Kidney epithelial cell (primary cell): ENCODE measurements at regions not wholly inside any gene's neighbourhood (a gene's known extent, or its start where the extent isn't known, plus 50 kb on each side); places are given as distances from the start of the nearest gene placed in this dataset.

Experiments
- DNase-seq: peaks from one replicate; pipeline ENCODE4 v3.0.0-alpha.2; 2010; ENCODE audit warnings: low read depth
- H3K27me3 ChIP-seq: 2 replicates; pipeline ENCODE4 v1.6.0; 2011; ENCODE audit warnings: low read length; ENCODE audit not compliant: control insufficient read depth, insufficient read depth
- H3K36me3 ChIP-seq: 2 replicates; pipeline ENCODE4 v1.5.1; 2011; ENCODE audit warnings: low read length; ENCODE audit not compliant: control insufficient read depth, insufficient read depth
- H3K4me3 ChIP-seq: 2 replicates; pipeline ENCODE4 v1.5.1; 2011; ENCODE audit warnings: low read depth, mild to moderate bottlenecking, control low read depth, low read length
- TF ChIP-seq, protein P1 (sequence below): IDR thresholded peaks from 2 replicates; pipeline ENCODE4 v1.5.1; 2011; ENCODE audit warnings: mild to moderate bottlenecking, moderate library complexity, low read length, control low read depth, inconsistent platforms; ENCODE audit not compliant: insufficient read depth, poor library complexity, severe bottlenecking

DNA sequence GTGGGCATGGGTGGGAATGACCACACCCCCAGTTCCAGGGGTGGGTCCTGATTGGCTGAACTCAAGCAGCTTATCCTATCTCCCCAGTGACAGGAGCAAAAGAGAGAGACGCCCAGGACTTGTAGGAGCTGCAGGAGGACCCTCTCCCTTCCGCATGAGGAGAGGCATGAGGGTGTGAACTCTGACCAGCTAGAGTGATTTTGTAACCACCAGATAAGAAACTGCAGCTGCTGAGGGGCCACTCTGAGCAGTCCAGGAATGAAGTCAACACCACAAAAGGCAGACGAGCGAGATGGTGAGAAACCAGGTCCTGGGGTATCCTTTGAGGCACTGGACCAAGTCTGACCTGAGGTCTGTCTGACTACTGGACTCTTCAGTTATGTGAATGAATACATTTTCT lies 521.9 kb downstream of the BNC2 start:
- no peak for DNase-seq
- H3K4me3 ChIP-seq: no peak overlapping the region
- TF ChIP-seq, protein P1, sequence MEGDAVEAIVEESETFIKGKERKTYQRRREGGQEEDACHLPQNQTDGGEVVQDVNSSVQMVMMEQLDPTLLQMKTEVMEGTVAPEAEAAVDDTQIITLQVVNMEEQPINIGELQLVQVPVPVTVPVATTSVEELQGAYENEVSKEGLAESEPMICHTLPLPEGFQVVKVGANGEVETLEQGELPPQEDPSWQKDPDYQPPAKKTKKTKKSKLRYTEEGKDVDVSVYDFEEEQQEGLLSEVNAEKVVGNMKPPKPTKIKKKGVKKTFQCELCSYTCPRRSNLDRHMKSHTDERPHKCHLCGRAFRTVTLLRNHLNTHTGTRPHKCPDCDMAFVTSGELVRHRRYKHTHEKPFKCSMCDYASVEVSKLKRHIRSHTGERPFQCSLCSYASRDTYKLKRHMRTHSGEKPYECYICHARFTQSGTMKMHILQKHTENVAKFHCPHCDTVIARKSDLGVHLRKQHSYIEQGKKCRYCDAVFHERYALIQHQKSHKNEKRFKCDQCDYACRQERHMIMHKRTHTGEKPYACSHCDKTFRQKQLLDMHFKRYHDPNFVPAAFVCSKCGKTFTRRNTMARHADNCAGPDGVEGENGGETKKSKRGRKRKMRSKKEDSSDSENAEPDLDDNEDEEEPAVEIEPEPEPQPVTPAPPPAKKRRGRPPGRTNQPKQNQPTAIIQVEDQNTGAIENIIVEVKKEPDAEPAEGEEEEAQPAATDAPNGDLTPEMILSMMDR: no peak

DNA sequence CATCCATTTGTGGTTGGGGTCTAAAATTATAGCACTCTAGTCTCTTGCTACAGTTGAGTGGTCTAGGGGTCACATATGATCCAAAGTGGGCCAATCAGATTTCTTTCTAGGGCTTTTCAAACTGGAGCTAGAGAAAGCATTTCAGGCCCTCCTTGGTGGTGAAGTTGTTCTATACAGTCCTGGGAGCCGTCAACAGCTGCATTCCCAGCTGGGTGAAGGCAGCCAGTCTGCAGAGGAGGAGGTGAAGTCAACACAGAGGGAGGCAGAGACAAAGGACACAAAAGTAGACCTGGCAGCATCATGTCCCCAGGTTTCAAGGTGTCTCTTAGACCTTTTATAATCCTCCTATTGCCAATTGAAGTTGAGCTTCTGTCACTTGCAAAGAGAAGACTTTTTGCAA lies 518.2 kb downstream of the BNC2 start:
- Histone ChIP-seq H3K27me3 (no peaks in the 10 kb centered on the region), H3K36me3 (no peaks in the 10 kb centered on the region), H3K4me3 (no peak overlapping the region)
- TF ChIP-seq, protein P1: no peak
- DNase-seq: no peak

More for the DNA sequence above, 521.9 kb downstream of the BNC2 start:
- Histone ChIP-seq H3K27me3 (no peaks in the 10 kb centered on the region), H3K36me3 (no peaks in the 10 kb centered on the region)

DNA sequence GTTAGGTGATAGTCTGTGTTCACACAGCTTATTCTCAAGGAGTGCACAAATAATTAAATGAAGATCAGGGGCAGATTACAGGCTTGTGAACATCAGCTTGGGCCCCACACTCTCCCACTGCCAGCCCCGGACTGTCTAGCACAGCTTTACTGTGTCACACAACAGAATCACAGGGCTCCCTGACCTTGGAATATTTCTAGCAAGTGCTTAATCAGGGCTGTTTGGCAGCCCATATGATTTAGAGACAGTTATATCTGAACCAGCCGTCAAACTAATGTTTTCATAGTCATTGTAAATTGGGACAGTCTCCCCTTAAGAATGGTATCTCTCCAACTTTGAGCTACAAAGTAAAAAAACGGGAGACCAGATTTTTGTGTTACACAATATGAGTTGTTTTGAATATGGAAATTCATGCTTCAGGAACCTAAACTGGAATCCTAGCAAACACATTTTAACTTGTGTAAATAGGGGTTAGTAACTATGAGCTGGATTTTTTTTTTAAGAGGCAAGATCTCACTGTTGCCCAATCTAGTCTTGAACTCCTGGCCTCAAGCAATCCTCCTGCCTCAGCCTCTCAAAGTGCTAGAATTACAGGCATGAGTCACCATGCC lies 517.6 kb downstream of the BNC2 start:
- no peaks in the 10 kb centered on the region for H3K36me3 ChIP-seq
- H3K4me3 ChIP-seq: no peak overlapping the region
- DNase-seq: no peak
- TF ChIP-seq, protein P1: no peak
- H3K27me3 ChIP-seq: no peaks in the 10 kb centered on the region

DNA sequence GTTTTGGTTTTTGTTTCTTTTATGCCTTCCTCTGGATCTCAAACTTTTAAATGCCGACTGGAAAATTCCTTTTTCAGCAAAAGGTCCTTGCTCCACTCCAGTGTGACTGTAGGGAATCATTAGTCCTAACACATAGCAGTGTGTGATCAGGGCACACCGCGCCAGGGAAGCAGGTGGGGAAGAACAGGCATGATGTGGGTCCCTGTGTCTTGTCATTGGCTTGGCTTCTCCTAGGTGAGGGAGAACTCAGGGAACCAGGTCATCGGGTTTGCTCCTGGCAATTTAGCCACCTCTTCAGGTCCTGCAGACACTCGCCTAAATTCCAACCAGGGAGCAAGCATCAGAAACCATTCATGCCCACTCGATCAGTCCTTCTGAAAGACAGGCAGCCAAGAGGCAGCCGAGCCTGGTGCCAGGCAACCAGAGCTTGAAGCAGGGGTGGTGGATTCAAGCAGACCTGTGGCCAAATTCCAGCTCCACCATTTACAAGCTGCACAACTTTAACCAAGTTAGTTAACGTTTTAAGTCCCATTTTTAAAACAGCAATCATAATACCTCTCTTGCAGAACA lies 514.2 kb downstream of the BNC2 start:
- H3K4me3 ChIP-seq: no peak overlapping the region
- TF ChIP-seq, protein P1: no peak
- no peak for DNase-seq
- H3K27me3 ChIP-seq: no peaks in the 10 kb centered on the region
- no peaks in the 10 kb centered on the region for H3K36me3 ChIP-seq

DNA sequence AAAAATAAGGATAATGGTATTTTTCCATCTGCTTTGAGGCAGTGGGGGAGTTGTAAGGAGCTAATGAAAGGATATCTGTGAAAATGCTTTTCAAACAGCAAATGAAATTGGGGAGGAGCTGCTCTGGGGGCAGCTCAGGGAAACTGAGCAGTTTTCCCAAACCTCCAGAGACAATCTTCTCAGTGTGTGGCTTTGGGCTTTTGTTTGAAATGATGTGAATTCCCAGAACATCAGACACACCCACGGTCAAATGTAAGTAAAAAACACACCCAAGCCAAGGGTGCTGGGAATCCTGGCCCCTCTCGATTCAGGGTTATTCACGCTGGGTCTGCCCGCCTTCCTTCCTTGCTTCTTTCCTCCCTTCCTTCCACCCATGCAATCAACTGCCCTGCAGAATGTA lies 512.6 kb downstream of the BNC2 start:
- H3K4me3 ChIP-seq: no peak overlapping the region
- no peak for DNase-seq
- H3K36me3 ChIP-seq: no peaks in the 10 kb centered on the region
- TF ChIP-seq, protein P1: no peak
- H3K27me3 ChIP-seq: no peaks in the 10 kb centered on the region

DNA sequence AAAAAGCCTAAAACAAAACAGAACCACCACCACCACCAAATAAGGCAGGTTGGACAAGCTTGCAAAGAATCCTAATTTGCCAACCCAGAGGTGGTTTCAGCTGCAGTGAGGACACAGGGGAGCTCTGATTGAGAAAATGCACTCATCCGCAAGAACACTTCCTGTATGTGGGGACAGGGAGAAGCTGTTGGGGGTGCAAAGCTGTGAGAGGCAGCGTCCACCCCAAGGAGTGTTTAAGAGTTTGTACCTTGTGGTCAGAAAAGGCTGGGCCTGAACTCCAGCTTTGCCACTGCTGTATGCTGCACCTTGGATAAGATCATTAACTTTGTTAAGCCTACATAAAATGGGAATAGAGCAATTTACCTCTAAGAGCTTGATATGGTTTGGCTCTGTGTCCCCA lies 511.7 kb downstream of the BNC2 start:
- H3K4me3 ChIP-seq: no peak overlapping the region
- TF ChIP-seq, protein P1: no peak
- H3K27me3 ChIP-seq: no peaks in the 10 kb centered on the region
- no peaks in the 10 kb centered on the region for H3K36me3 ChIP-seq
- DNase-seq: no peak
